ENCODE measurements at regions not wholly inside any gene's neighbourhood (a gene's known extent, or its start where the extent isn't known, plus 50 kb on each side); places are given as distances from the start of the nearest gene placed in this dataset.

DNA sequence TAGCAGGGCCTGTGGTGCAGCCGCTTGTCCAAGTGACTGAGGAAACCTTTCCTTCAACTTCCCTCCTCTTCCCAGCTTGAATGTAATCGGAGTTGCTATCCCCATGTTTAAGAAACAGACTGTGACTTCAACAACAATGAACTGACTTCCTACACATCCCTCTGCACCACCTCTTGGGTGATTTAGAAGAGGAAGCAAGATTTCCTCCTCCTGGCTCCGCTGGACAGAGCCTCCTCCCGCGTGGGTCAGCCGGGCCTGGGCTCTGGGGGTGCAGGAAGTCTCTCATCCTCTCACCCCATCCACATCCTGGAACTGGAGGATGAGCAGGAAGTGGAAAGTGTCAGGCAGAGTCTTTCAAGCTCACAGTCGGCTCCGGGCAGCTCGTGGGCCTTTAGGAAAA lies 84.3 kb downstream of the GATA6 start:
- intact Hi-C loops (cut with DNase I), result no loop called here

DNA sequence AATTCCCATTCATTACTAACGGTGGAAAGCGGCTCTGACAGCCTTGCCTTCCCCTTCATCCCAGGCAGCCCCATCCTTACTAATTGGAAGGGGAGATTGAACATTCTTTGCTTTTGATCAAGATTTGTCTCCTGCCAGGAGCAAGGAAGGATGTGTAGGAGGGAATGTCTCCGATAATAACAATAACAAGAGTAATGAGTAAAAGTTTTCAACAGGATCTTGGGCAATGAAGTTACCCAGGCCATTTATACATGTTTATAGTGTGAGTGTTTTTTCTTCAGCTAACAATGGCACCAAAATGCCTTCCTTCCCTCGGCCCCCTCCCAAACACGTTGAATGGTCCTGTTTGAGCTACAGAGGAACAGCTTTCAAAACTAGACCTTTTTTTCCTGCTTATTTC lies 83.8 kb downstream of the GATA6 start:
- H3K36me3 ChIP-seq, result no peaks in the 10 kb centered on the region
- no peak for DNase-seq
- H3K9me3 ChIP-seq, result no peaks in the 10 kb centered on the region
- 77 to 87% methylated on average over 5 of the region's 5 CpGs for WGBS, 2 donors
- H3K4me1 ChIP-seq, result peaks cover 4 to 20% (median 10%) of the 10 kb centered on the region in 3 donors
- TF ChIP-seq POLR2A (IDR thresholded peaks at IDR 0.05), result no peak
- TF ChIP-seq, protein P1, sequence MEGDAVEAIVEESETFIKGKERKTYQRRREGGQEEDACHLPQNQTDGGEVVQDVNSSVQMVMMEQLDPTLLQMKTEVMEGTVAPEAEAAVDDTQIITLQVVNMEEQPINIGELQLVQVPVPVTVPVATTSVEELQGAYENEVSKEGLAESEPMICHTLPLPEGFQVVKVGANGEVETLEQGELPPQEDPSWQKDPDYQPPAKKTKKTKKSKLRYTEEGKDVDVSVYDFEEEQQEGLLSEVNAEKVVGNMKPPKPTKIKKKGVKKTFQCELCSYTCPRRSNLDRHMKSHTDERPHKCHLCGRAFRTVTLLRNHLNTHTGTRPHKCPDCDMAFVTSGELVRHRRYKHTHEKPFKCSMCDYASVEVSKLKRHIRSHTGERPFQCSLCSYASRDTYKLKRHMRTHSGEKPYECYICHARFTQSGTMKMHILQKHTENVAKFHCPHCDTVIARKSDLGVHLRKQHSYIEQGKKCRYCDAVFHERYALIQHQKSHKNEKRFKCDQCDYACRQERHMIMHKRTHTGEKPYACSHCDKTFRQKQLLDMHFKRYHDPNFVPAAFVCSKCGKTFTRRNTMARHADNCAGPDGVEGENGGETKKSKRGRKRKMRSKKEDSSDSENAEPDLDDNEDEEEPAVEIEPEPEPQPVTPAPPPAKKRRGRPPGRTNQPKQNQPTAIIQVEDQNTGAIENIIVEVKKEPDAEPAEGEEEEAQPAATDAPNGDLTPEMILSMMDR (IDR thresholded peaks at IDR 0.05), result no peak
- H3K27ac ChIP-seq, result peak overlapping the region in 3 of 4 donors; percentile 5 to 37 (median 35)
- H3K4me3 ChIP-seq, result no peak overlapping the region
- H3K27me3 ChIP-seq, result peaks cover 0 to 6% (median 2%) of the 10 kb centered on the region in 4 donors
- intact Hi-C loops (cut with DNase I), result no loop called here

More for the DNA sequence above, 84.3 kb downstream of the GATA6 start:
- H3K27me3 ChIP-seq, result peaks cover 0 to 6% (median 2%) of the 10 kb centered on the region in 4 donors
- H3K27ac ChIP-seq, result peak overlapping the region in 3 of 4 donors; percentile 5 to 37 (median 35)
- H3K36me3 ChIP-seq, result no peaks in the 10 kb centered on the region
- no peak for DNase-seq
- no peaks in the 10 kb centered on the region for H3K9me3 ChIP-seq
- no peak overlapping the region for H3K4me3 ChIP-seq
- H3K4me1 ChIP-seq, result peaks cover 4 to 20% (median 10%) of the 10 kb centered on the region in 3 donors
- WGBS, 2 donors, result 36 to 40% methylated on average over 3 to 9 of the region's 9 CpGs
- TF ChIP-seq, protein P1 (IDR thresholded peaks at IDR 0.05), result no peak
- TF ChIP-seq POLR2A (IDR thresholded peaks at IDR 0.05), result no peak

Measured in esophagus squamous epithelium (tissue), 5 donors.